SH-SY5Y (cell line): ENCODE measurements at regions not wholly inside any gene's neighbourhood (a gene's known extent, or its start where the extent isn't known, plus 50 kb on each side); places are given as distances from the start of the nearest gene placed in this dataset.

ENCODE experiments used
- GATA2 ChIP-seq: IDR thresholded peaks from 2 replicates; pipeline ENCODE4 v1.6.1; 2011; ENCODE audit warnings: mild to moderate bottlenecking, low read depth, low read length
- GATA3 ChIP-seq: IDR thresholded peaks from 2 replicates; pipeline ENCODE4 v1.6.1; 2011; ENCODE audit warnings: low read depth, mild to moderate bottlenecking, low read length, moderate library complexity

- TF ChIP-seq GATA3 (no peak), GATA2 (no peak)
Observed at GRCh38 chr2:42843611-42844010, 51.2 kb upstream of the HAAO start.
